GM18499 (cell line): ENCODE measurements at regions not wholly inside any gene's neighbourhood (a gene's known extent, or its start where the extent isn't known, plus 50 kb on each side); places are given as distances from the start of the nearest gene placed in this dataset.

ENCODE experiments used
- ATAC-seq: cut with Tn5 transposase; IDR thresholded peaks from one replicate; pipeline ENCODE4 v1.9.1; 2021; ENCODE audit warnings: moderate number of reproducible peaks; ENCODE audit not compliant: insufficient read depth, unreplicated experiment

DNA sequence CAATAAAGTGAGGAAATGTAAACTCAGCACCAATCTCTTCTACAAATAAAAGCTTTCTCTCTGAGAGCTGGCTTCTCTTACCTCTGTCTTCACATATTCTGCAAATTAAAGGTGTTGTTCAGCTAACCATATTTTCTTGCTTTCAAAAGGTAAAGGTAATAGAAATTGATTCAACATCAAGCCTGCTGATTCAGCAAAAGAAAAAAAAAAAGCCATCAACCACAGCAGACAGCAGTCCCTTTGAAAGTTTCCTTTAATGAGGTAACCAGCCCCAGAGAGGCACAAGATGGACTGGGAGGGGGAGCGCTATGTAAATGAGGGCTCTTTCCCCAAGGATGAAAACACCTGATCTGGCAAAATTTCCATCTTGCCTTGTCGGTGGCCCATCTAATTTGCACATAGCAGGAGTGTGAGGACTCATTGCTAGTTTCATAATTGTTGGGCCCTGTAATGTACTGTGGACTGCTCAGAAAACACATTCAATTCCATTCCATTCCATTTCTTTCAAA is 154.9 kb upstream of the SOX11 start:
- ATAC-seq: no peak

- no peak for ATAC-seq
These were observed 153.9 kb upstream of the SOX11 start for GRCh38 chr2:5538313-5538712.

GRCh38 chr2:5538772-5539171 is 153.4 kb upstream of the SOX11 start:
- ATAC-seq: no peak

DNA sequence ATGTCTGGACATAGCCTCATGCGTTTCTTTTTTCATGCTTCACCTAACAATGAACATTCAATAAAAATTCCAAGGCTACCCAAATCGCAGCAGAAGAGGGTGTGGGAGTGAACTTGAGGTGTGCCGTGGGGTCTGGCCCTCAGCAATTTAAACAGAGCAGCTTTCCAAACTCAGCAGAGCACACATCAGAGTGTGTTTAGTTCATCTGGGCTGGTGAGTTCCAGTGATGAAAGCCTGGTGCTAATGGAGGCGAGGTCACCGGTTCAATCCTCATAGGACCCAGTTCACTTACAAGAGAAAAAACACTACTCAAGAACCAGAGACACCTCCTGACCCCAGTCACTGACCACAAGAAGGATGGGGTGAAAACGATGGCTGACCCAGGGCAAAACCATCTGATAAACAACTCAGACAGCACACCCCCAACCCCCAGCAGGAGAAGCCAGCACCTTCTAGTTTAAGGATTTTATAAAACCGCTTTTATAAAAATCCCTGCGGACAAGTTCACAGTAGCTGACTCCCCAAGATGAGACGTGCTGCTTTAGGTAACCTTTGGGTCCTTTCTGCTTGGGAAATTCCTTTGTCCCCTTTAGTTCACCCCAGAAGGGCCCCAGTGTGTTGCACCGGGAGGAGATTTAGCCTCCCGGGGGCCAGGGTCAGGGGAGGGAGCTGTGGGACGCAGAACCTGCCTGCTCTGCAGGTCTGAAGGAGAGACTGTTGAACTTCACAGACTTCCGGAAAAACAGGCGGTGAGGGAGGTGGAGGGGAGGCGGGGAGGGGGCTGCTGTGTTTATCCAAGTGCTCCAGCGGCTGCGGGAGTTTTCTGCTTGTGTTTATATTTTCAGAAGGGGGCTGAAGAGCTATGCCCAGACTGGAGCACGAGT is 152.7 kb upstream of the SOX11 start:
- ATAC-seq: no peak

GRCh38 chr2:5540856-5541255 is 151.3 kb upstream of the SOX11 start:
- no peak for ATAC-seq

- no peak for ATAC-seq
These were observed 147.9 kb upstream of the SOX11 start for GRCh38 chr2:5544205-5544786.

GRCh38 chr2:5546181-5546580 is 146.0 kb upstream of the SOX11 start:
- no peak for ATAC-seq

DNA sequence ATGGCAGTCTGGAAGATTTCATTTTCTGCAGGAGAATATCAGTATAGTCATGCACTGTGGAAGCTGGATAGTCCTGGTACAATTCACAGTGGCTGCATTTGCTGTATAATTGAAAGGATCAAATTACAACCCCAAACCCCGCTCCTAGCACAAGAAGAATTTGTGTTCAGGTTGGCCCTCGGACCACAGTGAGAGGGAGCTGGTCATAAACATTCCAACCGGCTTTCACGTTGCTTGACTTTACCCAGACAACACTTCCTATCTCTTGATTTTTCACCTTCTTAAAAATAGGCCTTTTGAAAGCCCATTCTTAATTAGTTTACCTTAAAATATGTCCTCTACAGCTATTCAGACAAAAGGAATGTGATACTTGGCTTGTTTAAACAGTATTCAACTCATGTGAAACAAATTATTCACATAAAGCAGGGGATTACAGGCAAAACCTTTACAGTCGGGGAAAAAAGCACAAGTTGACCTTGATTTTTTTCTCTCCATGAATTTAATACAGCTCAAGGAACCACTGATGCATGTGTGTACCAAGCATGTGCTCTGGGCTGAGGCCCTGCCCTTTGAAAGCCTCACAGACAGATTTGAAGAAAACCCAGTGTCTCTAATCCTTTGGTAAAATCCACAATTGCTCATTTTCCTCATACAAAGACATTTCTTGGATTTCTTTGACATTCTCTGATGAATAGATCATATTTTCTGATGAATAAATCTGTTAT is 143.0 kb upstream of the SOX11 start:
- no peak for ATAC-seq

DNA sequence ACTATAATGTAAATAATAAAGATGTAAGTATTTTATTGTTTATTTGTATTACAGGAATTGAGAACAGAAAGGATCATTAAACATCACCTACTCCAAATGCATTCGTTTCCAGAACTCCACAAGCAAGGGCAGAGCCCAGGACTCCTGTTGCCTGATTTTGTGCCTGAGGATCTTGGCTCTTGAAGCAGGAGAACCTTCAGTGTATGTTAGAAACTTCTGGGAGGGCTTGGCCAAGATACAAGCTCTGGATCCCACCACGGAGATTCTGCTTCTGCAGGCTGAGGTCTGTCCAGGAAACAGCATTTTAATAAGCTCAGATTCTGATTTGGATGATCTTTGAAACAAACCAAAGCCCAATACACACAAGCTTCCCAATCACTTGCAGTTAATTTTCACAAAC is 142.4 kb upstream of the SOX11 start:
- no peak for ATAC-seq

GRCh38 chr2:5555636-5556035 is 136.5 kb upstream of the SOX11 start:
- no peak for ATAC-seq

- no peak for ATAC-seq
These were observed 131.2 kb upstream of the SOX11 start for GRCh38 chr2:5561006-5561405.

GRCh38 chr2:5562426-5562825 is 129.8 kb upstream of the SOX11 start:
- no peak for ATAC-seq

DNA sequence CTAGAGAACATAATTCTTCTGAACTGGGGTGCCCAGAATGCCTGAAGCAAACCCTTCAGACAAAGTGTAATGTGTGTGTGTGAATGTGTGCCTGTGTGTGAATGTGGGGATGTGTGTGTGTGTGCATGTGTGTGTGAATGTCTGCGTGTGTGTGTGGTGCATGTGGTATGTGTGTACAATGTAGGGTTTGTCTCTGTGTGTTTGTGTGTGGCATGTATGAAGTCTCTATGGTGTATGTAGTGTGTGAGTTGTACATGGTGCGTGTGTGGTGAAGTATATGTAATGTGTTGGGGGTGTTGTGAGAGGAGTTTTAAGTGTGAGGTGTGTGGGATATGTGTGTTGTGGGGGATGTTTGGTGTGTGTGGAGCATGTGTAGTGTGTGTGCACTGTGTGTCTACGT is 129.3 kb upstream of the SOX11 start:
- ATAC-seq: no peak

DNA sequence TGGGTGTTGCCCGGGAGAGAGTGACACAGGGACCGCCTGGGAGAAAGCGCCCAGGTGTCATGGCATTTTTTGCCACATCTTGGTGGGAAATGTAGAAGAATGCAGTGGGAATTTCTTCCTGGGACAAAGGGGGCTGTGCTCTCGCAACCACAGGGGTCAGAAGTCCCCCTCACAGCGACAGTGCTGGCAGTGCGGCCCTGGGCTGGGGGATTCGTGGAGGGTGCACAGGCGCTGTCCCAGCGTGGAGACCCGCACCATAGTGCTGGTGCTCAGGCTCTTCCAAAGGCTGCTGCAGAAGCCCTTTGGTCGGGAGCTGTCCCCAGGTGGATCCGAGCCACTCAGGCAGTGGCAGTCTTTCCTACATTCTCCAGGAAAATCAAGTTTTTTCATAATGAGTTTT is 128.8 kb upstream of the SOX11 start:
- no peak for ATAC-seq

DNA sequence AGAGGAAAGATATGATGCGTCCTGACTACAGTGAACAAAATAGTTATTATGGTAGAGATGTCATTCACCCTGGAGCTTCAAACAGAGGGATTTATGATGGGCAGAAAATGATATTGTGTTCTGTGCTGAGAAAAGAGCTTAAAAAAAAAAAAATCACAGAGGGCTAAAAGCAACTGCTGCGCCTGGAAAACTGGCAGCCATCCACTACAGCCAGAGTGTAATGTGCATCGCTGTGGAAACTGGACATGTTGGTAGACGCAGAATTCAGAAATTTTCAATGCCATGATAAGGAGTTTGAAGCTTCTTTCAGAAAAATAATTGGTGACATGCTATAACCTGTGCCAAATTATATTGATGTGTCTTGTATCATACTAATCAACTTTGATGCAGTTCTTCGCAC is 122.9 kb upstream of the SOX11 start:
- ATAC-seq: no peak

- ATAC-seq: no peak
These were observed 116.2 kb upstream of the SOX11 start for GRCh38 chr2:5576015-5576414.

GRCh38 chr2:5587766-5588165 is 104.4 kb upstream of the SOX11 start:
- ATAC-seq: no peak

GRCh38 chr2:5588601-5589000 is 103.6 kb upstream of the SOX11 start:
- ATAC-seq: no peak

- no peak for ATAC-seq
These were observed 103.0 kb upstream of the SOX11 start for GRCh38 chr2:5589183-5589582.

- ATAC-seq: no peak
These were observed 101.3 kb upstream of the SOX11 start for GRCh38 chr2:5590886-5591285.

GRCh38 chr2:5592916-5593315 is 99.3 kb upstream of the SOX11 start:
- ATAC-seq: no peak
